SU-DHL-6 (cell line): ENCODE measurements at regions not wholly inside any gene's neighbourhood (a gene's known extent, or its start where the extent isn't known, plus 50 kb on each side); places are given as distances from the start of the nearest gene placed in this dataset.

Source experiments
- H2AFZ ChIP-seq: fragments of 200-600 bp; sonication (generic); 2 replicates; pipeline ENCODE4 v1.6.1; 2014; ENCODE audit warnings: low read depth, mild to moderate bottlenecking, moderate library complexity, mixed read lengths, antibody characterized with exemption, low read length; ENCODE audit not compliant: severe bottlenecking
- H3F3A ChIP-seq: fragments of 200-600 bp; shearing (Covaris generic); 2 replicates; pipeline ENCODE4 v1.6.0; 2016; ENCODE audit warnings: antibody characterized with exemption, mild to moderate bottlenecking; ENCODE audit not compliant: insufficient read depth
- H3K27ac ChIP-seq: fragments of 200-600 bp; sonication (generic); 2 replicates; pipeline ENCODE4 v1.5.1; 2016; ENCODE audit warnings: low read depth, mild to moderate bottlenecking, low read length, moderate library complexity, mixed read lengths
- H3K27me3 ChIP-seq: fragments of 200-600 bp; sonication (generic), shearing (Covaris generic); 2 replicates; pipeline ENCODE4 v1.6.0; 2014; ENCODE audit warnings: mild to moderate bottlenecking, low read length
- H3K36me3 ChIP-seq: fragments of 200-600 bp; sonication (generic); 2 replicates; pipeline ENCODE4 v1.6.1; 2014; ENCODE audit warnings: mild to moderate bottlenecking, low read length, mixed read lengths
- H3K4me2 ChIP-seq: fragments of 300-600, 200-600 bp; shearing (Covaris generic), sonication (generic); 2 replicates; pipeline ENCODE4 v1.6.0; 2014; ENCODE audit warnings: low read length, low read depth, mild to moderate bottlenecking; ENCODE audit not compliant: poor library complexity, severe bottlenecking
- H3K4me3 ChIP-seq: fragments of 200-600 bp; sonication (generic); 2 replicates; pipeline ENCODE4 v1.5.1; 2014; ENCODE audit warnings: antibody characterized with exemption, low read length, mild to moderate bottlenecking, mixed read lengths; ENCODE audit not compliant: insufficient read depth, poor library complexity, severe bottlenecking
- H3K79me2 ChIP-seq: fragments of 200-600 bp; sonication (generic); 2 replicates; pipeline ENCODE4 v1.6.1; 2014; ENCODE audit warnings: mild to moderate bottlenecking, low read length, moderate library complexity; ENCODE audit not compliant: insufficient read depth
- H3K9ac ChIP-seq: fragments of 200-600 bp; sonication (generic); 2 replicates; pipeline ENCODE4 v1.7.0; 2014; ENCODE audit warnings: mild to moderate bottlenecking, low read length
- H3K9me2 ChIP-seq: fragments of 200-600 bp; sonication (generic); replicated peaks from 2 replicates; pipeline ENCODE4 v1.6.1; 2014; ENCODE audit warnings: low read length; ENCODE audit not compliant: insufficient read depth
- H3K9me3 ChIP-seq: fragments of 200-600 bp; sonication (generic); 2 replicates; pipeline ENCODE4 v1.6.1; 2014; ENCODE audit warnings: low read length, mixed read lengths; ENCODE audit not compliant: insufficient read depth
- H4K20me1 ChIP-seq: fragments of 200-600 bp; sonication (generic); 2 replicates; pipeline ENCODE4 v1.6.1; 2014; ENCODE audit warnings: low read depth, mild to moderate bottlenecking, antibody characterized with exemption, low read length, moderate library complexity, mixed read lengths
- CTCF ChIP-seq: fragments of 200-600 bp; sonication (generic); IDR thresholded peaks from one replicate; pipeline ENCODE4 v1.5.1; 2017; ENCODE audit warnings: antibody characterized with exemption, mild to moderate bottlenecking, low read length, moderate library complexity; ENCODE audit not compliant: insufficient read depth, poor library complexity, severe bottlenecking
- EZH2phosphoT487 ChIP-seq: fragments of 200-600 bp; sonication (generic), shearing (Covaris generic); conservative IDR thresholded peaks from 2 replicates; pipeline ENCODE4 v1.6.1; 2018; ENCODE audit warnings: mild to moderate bottlenecking, antibody characterized with exemption, low read length, moderate library complexity, mixed read lengths

- no peaks in the 10 kb centered on the region for H3F3A ChIP-seq
- TF ChIP-seq CTCF (no peak), EZH2phosphoT487 (no peak)
- H4K20me1 ChIP-seq, result no peaks in the 10 kb centered on the region
- no peaks in the 10 kb centered on the region for H3K36me3 ChIP-seq
- no peak overlapping the region for H3K27ac ChIP-seq
- H3K4me3 ChIP-seq, result no peak overlapping the region
- no peak overlapping the region for H3K9ac ChIP-seq
- no peak overlapping the region for H3K4me2 ChIP-seq
- H2AFZ ChIP-seq, result no peak overlapping the region
- H3K9me2 ChIP-seq, result no peaks in the 10 kb centered on the region
- no peaks in the 10 kb centered on the region for H3K27me3 ChIP-seq
- H3K79me2 ChIP-seq, result no peaks in the 10 kb centered on the region
- H3K9me3 ChIP-seq, result no peaks in the 10 kb centered on the region
Measured at GRCh38 chr2:11096591-11096990, 58.7 kb upstream of the SLC66A3 start.

- H3K27me3 ChIP-seq, result no peaks in the 10 kb centered on the region
- TF ChIP-seq EZH2phosphoT487, result no peak
- TF ChIP-seq CTCF, result no peak
- H4K20me1 ChIP-seq, result no peaks in the 10 kb centered on the region
- no peak overlapping the region for H3K4me2 ChIP-seq
- H3K79me2 ChIP-seq, result no peaks in the 10 kb centered on the region
- no peaks in the 10 kb centered on the region for H3F3A ChIP-seq
- no peaks in the 10 kb centered on the region for H3K9me3 ChIP-seq
- H3K27ac ChIP-seq, result no peak overlapping the region
- no peak overlapping the region for H2AFZ ChIP-seq
- no peaks in the 10 kb centered on the region for H3K9me2 ChIP-seq
- no peak overlapping the region for H3K9ac ChIP-seq
- H3K36me3 ChIP-seq, result no peaks in the 10 kb centered on the region
- H3K4me3 ChIP-seq, result no peak overlapping the region
Measured at GRCh38 chr2:11097038-11097720, 58.1 kb upstream of the SLC66A3 start.

GRCh38 chr2:11097854-11098387, 57.3 kb upstream of the SLC66A3 start:
- Histone ChIP-seq H3K9ac (no peak overlapping the region), H3K9me2 (no peaks in the 10 kb centered on the region), H3K27ac (no peak overlapping the region), H3K27me3 (no peaks in the 10 kb centered on the region), H3K36me3 (no peaks in the 10 kb centered on the region), H3F3A (no peaks in the 10 kb centered on the region), H3K4me2 (no peak overlapping the region), H3K79me2 (no peaks in the 10 kb centered on the region), H3K9me3 (no peaks in the 10 kb centered on the region), H2AFZ (no peak overlapping the region), H4K20me1 (no peaks in the 10 kb centered on the region), H3K4me3 (no peak overlapping the region)
- no peak for TF ChIP-seq EZH2phosphoT487
- TF ChIP-seq CTCF, result no peak
